ENCODE measurements at regions not wholly inside any gene's neighbourhood (a gene's known extent, or its start where the extent isn't known, plus 50 kb on each side); places are given as distances from the start of the nearest gene placed in this dataset.

- no peaks in the 10 kb centered on the region for H3K27me3 ChIP-seq (ENCODE audit: control insufficient read depth, insufficient read depth, low read length)
- no peaks in the 10 kb centered on the region for H3K36me3 ChIP-seq (ENCODE audit: control insufficient read depth, insufficient read depth, low read length)
- DNase-seq (ENCODE audit: low read depth) = no peak
- no peak overlapping the region for H3K4me3 ChIP-seq (ENCODE audit: low read depth, low read length)
- no peak for TF ChIP-seq CTCF (IDR thresholded peaks at IDR 0.05; ENCODE audit: insufficient read depth, low read length, poor library complexity, severe bottlenecking)
Measured at GRCh38 chr4:151968643-151969042, 207.8 kb upstream of the GATB start.

- no peaks in the 10 kb centered on the region for H3K27me3 ChIP-seq (ENCODE audit: control insufficient read depth, insufficient read depth, low read length)
- no peak overlapping the region for H3K4me3 ChIP-seq (ENCODE audit: low read depth, low read length)
- TF ChIP-seq CTCF (IDR thresholded peaks at IDR 0.05; ENCODE audit: insufficient read depth, low read length, poor library complexity, severe bottlenecking) = no peak
- DNase-seq (ENCODE audit: low read depth) = no peak
- H3K36me3 ChIP-seq (ENCODE audit: control insufficient read depth, insufficient read depth, low read length) = no peaks in the 10 kb centered on the region
Measured at GRCh38 chr4:151967074-151967473, 206.3 kb upstream of the GATB start.

- no peak for TF ChIP-seq CTCF (IDR thresholded peaks at IDR 0.05; ENCODE audit: insufficient read depth, low read length, poor library complexity, severe bottlenecking)
- no peaks in the 10 kb centered on the region for H3K36me3 ChIP-seq (ENCODE audit: control insufficient read depth, insufficient read depth, low read length)
- DNase-seq (ENCODE audit: low read depth) = no peak
- no peaks in the 10 kb centered on the region for H3K27me3 ChIP-seq (ENCODE audit: control insufficient read depth, insufficient read depth, low read length)
- H3K4me3 ChIP-seq (ENCODE audit: low read depth, low read length) = no peak overlapping the region
Measured at GRCh38 chr4:151962138-151962823, 201.5 kb upstream of the GATB start.

GRCh38 chr4:151961456-151961855 is 200.6 kb upstream of the GATB start:
- no peak for DNase-seq (ENCODE audit: low read depth)
- H3K4me3 ChIP-seq (ENCODE audit: low read depth, low read length) = no peak overlapping the region
- H3K27me3 ChIP-seq (ENCODE audit: control insufficient read depth, insufficient read depth, low read length) = no peaks in the 10 kb centered on the region
- H3K36me3 ChIP-seq (ENCODE audit: control insufficient read depth, insufficient read depth, low read length) = no peaks in the 10 kb centered on the region
- TF ChIP-seq CTCF (IDR thresholded peaks at IDR 0.05; ENCODE audit: insufficient read depth, low read length, poor library complexity, severe bottlenecking) = no peak

GRCh38 chr4:151960449-151961230 is 199.8 kb upstream of the GATB start:
- no peak for DNase-seq (ENCODE audit: low read depth)
- TF ChIP-seq CTCF (IDR thresholded peaks at IDR 0.05; ENCODE audit: insufficient read depth, low read length, poor library complexity, severe bottlenecking) = no peak

More at GRCh38 chr4:151960449-151961230, 199.8 kb upstream of the GATB start:
- Histone ChIP-seq H3K27me3 (ENCODE audit: control insufficient read depth, insufficient read depth, low read length) (no peaks in the 10 kb centered on the region), H3K4me3 (ENCODE audit: low read depth, low read length) (no peak overlapping the region), H3K36me3 (ENCODE audit: control insufficient read depth, insufficient read depth, low read length) (no peaks in the 10 kb centered on the region)
